WTC11 (cell line): ENCODE measurements at regions not wholly inside any gene's neighbourhood (a gene's known extent, or its start where the extent isn't known, plus 50 kb on each side); places are given as distances from the start of the nearest gene placed in this dataset.

Experiments used
- CTCF ChIP-seq: fragments of 200-600 bp; IDR thresholded peaks from 2 replicates; pipeline ENCODE4 v1.8.0; 2022; ENCODE audit warnings: antibody characterized with exemption
- FOXJ3 ChIP-seq: sonication (generic); formaldehyde crosslinking; IDR thresholded peaks from 2 replicates; pipeline ENCODE4 v1.9.0; 2021; ENCODE audit warnings: missing genetic modification reagents, mild to moderate bottlenecking, borderline replicate concordance
- JUN ChIP-seq: sonication (generic); formaldehyde crosslinking; IDR thresholded peaks from 2 replicates; pipeline ENCODE4 v1.8.0; 2023; ENCODE audit warnings: mild to moderate bottlenecking, missing genetic modification reagents
- ZBTB21 ChIP-seq: sonication (generic); formaldehyde crosslinking; IDR thresholded peaks from 2 replicates; pipeline ENCODE4 v1.8.1; 2023; ENCODE audit warnings: mild to moderate bottlenecking, missing genetic modification reagents, borderline replicate concordance
- ZNF121 ChIP-seq: sonication (generic); formaldehyde crosslinking; IDR thresholded peaks from 2 replicates; pipeline ENCODE4 v1.8.0; 2023; ENCODE audit warnings: missing genetic modification reagents
- ZNF219 ChIP-seq: sonication (generic); formaldehyde crosslinking; IDR thresholded peaks from 2 replicates; pipeline ENCODE4 v1.8.0; 2023; ENCODE audit warnings: missing genetic modification reagents, mild to moderate bottlenecking, borderline replicate concordance
- ZNF512 ChIP-seq: sonication (generic); formaldehyde crosslinking; IDR thresholded peaks from 2 replicates; pipeline ENCODE4 v1.8.1; 2022; ENCODE audit warnings: missing genetic modification reagents, borderline replicate concordance

- TF ChIP-seq FOXJ3 (CRISPR knock-in tag) (no peak), ZNF512 (no peak), CTCF (no peak), JUN (CRISPR knock-in tag) (no peak), ZNF121 (CRISPR knock-in tag) (no peak), ZBTB21 (CRISPR knock-in tag) (no peak), ZNF219 (CRISPR knock-in tag) (no peak)
Observed at GRCh38 chr14:101174522-101174838, 271.0 kb upstream of the RTL1 start.
